ENCODE measurements at regions not wholly inside any gene's neighbourhood (a gene's known extent, or its start where the extent isn't known, plus 50 kb on each side); places are given as distances from the start of the nearest gene placed in this dataset.

DNA sequence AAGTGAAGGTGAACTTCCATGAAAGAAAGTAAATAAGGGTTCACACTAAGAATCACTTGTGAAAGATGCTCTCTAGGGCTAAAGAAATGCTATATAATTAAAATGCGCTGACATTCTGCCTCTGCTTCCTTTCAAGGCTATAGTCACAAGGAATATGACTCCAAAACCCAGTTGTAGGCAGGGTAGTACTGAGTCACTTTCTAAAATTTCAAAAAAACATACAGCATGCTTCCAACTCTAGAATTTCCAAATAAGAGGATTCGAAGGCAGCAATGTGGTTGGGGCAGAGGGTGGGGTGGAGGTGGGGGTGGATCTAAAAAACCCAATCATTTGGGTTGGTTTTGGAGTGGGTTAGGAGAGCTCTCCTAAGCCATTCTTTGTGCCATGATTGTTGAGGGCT is 84.6 kb downstream of the HMHB1 start:
- Histone ChIP-seq H3F3A (ENCODE audit: insufficient read depth, low read depth) (no peaks in the 10 kb centered on the region), H3K9me2 (ENCODE audit: insufficient read depth) (no peaks in the 10 kb centered on the region), H3K4me1 (replicated peaks; ENCODE audit: insufficient read depth) (peaks cover 19% of the 10 kb centered on the region; the same call in 1 of the 2 replicates), H3K4me2 (no peak overlapping the region), H2AFZ (no peak overlapping the region), H3K79me2 (ENCODE audit: low read depth) (no peaks in the 10 kb centered on the region), H3K27ac (no peak overlapping the region), H4K20me1 (ENCODE audit: insufficient read depth) (no peaks in the 10 kb centered on the region), H3K9me3 (ENCODE audit: insufficient read depth, low read depth) (no peaks in the 10 kb centered on the region), H3K27me3 (ENCODE audit: insufficient read depth, low read depth) (no peaks in the 10 kb centered on the region), H3K36me3 (ENCODE audit: low read depth) (no peaks in the 10 kb centered on the region), H3K4me3 (no peak overlapping the region)
- POLR2A ChIA-PET (ENCODE audit: unreplicated experiment) = no interaction called here
- BruUV-seq (replicated peaks) = no TSS peak
- TF ChIP-seq, protein P1, sequence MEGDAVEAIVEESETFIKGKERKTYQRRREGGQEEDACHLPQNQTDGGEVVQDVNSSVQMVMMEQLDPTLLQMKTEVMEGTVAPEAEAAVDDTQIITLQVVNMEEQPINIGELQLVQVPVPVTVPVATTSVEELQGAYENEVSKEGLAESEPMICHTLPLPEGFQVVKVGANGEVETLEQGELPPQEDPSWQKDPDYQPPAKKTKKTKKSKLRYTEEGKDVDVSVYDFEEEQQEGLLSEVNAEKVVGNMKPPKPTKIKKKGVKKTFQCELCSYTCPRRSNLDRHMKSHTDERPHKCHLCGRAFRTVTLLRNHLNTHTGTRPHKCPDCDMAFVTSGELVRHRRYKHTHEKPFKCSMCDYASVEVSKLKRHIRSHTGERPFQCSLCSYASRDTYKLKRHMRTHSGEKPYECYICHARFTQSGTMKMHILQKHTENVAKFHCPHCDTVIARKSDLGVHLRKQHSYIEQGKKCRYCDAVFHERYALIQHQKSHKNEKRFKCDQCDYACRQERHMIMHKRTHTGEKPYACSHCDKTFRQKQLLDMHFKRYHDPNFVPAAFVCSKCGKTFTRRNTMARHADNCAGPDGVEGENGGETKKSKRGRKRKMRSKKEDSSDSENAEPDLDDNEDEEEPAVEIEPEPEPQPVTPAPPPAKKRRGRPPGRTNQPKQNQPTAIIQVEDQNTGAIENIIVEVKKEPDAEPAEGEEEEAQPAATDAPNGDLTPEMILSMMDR (conservative IDR thresholded peaks at IDR 0.05) = no peak
- no peak for TF ChIP-seq EZH2 (IDR thresholded peaks at IDR 0.05; ENCODE audit: low read depth)
- DNase-seq = no peak
- intact Hi-C loops (cut with micrococcal nuclease; ENCODE audit: unreplicated experiment) = no loop called here
- CTCF ChIA-PET = no interaction called here

GRCh38 chr5:143896966-143897365 is 85.0 kb downstream of the HMHB1 start:
- POLR2A ChIA-PET (ENCODE audit: unreplicated experiment) = no interaction called here

DNA sequence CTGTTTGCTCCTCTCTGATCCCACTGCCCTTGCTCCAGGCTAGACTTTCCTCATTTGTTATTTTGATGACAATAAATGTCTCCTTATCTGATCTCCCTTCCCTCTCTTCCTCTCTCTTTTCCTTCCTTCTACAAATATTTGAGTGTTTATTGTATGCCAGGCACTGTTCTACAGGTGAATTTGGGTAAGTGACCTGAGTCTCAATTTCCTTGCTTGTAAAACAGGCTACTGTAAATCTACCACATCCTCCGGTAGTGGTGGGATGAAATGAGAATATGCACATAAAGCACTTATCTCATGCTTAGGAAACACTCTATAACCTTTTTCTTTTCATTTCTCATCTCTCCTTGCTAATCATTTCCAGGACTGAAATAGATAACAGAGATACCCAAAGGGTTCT is 86.4 kb downstream of the HMHB1 start:
- TF ChIP-seq, protein P1 (conservative IDR thresholded peaks at IDR 0.05) = no peak
- TF ChIP-seq EZH2 (IDR thresholded peaks at IDR 0.05; ENCODE audit: low read depth) = no peak
- Histone ChIP-seq H2AFZ (no peak overlapping the region), H3K4me3 (no peak overlapping the region), H3K27ac (no peak overlapping the region), H3K4me1 (replicated peaks; ENCODE audit: insufficient read depth) (peaks cover 12% of the 10 kb centered on the region; the same call in 1 of the 2 replicates), H4K20me1 (ENCODE audit: insufficient read depth) (no peaks in the 10 kb centered on the region), H3K79me2 (ENCODE audit: low read depth) (no peaks in the 10 kb centered on the region), H3F3A (ENCODE audit: insufficient read depth, low read depth) (no peaks in the 10 kb centered on the region), H3K27me3 (ENCODE audit: insufficient read depth, low read depth) (no peaks in the 10 kb centered on the region), H3K9me2 (ENCODE audit: insufficient read depth) (0 out of 2 replicates have a peak, but pooled peaks cover 3% of the 10 kb centered on the region), H3K9me3 (ENCODE audit: insufficient read depth, low read depth) (no peaks in the 10 kb centered on the region), H3K36me3 (ENCODE audit: low read depth) (no peaks in the 10 kb centered on the region), H3K4me2 (no peak overlapping the region)
- intact Hi-C loops (cut with micrococcal nuclease; ENCODE audit: unreplicated experiment) = no loop called here
- POLR2A ChIA-PET (ENCODE audit: unreplicated experiment) = no interaction called here
- CTCF ChIA-PET = no interaction called here
- BruUV-seq (replicated peaks) = no TSS peak
- no peak for DNase-seq

More at GRCh38 chr5:143896966-143897365, 85.0 kb downstream of the HMHB1 start:
- Histone ChIP-seq H3K4me3 (no peak overlapping the region), H3F3A (ENCODE audit: insufficient read depth, low read depth) (no peaks in the 10 kb centered on the region), H3K9me2 (ENCODE audit: insufficient read depth) (no peaks in the 10 kb centered on the region), H3K4me2 (no peak overlapping the region), H3K36me3 (ENCODE audit: low read depth) (no peaks in the 10 kb centered on the region), H3K27ac (no peak overlapping the region), H3K27me3 (ENCODE audit: insufficient read depth, low read depth) (no peaks in the 10 kb centered on the region), H3K9me3 (ENCODE audit: insufficient read depth, low read depth) (no peaks in the 10 kb centered on the region), H3K4me1 (replicated peaks; ENCODE audit: insufficient read depth) (peaks cover 19% of the 10 kb centered on the region; the same call in 1 of the 2 replicates), H2AFZ (no peak overlapping the region), H3K79me2 (ENCODE audit: low read depth) (no peaks in the 10 kb centered on the region), H4K20me1 (ENCODE audit: insufficient read depth) (no peaks in the 10 kb centered on the region)
- TF ChIP-seq, protein P1 (conservative IDR thresholded peaks at IDR 0.05) = no peak
- no peak for TF ChIP-seq EZH2 (IDR thresholded peaks at IDR 0.05; ENCODE audit: low read depth)
- no TSS peak for BruUV-seq (replicated peaks)
- CTCF ChIA-PET = no interaction called here
- intact Hi-C loops (cut with micrococcal nuclease; ENCODE audit: unreplicated experiment) = no loop called here
- DNase-seq = no peak

Measured in PC-9 (cell line).